ENCODE measurements at regions not wholly inside any gene's neighbourhood (a gene's known extent, or its start where the extent isn't known, plus 50 kb on each side); places are given as distances from the start of the nearest gene placed in this dataset.

- Histone ChIP-seq H3K4me3 (replicated peaks in 1 of 3; ENCODE audit: insufficient read depth in 1 of 3, low read depth in 2 of 3, low read length in 3 of 3) (no peak overlapping the region), H3K27ac (ENCODE audit: extremely low read length, insufficient read depth, low read length) (no peak overlapping the region), H3K9ac (ENCODE audit: insufficient read depth, low read depth, low read length) (no peak overlapping the region), H4K20me1 (ENCODE audit: insufficient read depth, low read length) (no peaks in the 10 kb centered on the region), H3K36me3 (replicated peaks in 1 of 2; ENCODE audit: control insufficient read depth in 1 of 2, insufficient read depth in 2 of 2, low read length in 2 of 2) (no peaks in the 10 kb centered on the region), H3K79me2 (ENCODE audit: insufficient read depth, low read length) (no peaks in the 10 kb centered on the region), H3K9me3 (ENCODE audit: low read length) (no peaks in the 10 kb centered on the region), H3K4me2 (ENCODE audit: low read depth, low read length) (no peak overlapping the region), H3K27me3 (ENCODE audit: control insufficient read depth in 1 of 2, insufficient read depth in 2 of 2, low read length in 2 of 2) (0 out of 5 replicates have a peak, but pooled peaks cover 0 to 10% of the 10 kb centered on the region in 2 experiments), H2AFZ (ENCODE audit: low read length) (no peak overlapping the region), H3K4me1 (ENCODE audit: insufficient read depth, low read length) (peaks cover 19% of the 10 kb centered on the region)
- no peak for FAIRE-seq
- no TSS peak for BruUV-seq (replicated peaks)
- POLR2A ChIA-PET: no interaction called here
- no peak for DNase-seq (ENCODE audit: low spot score)
- intact Hi-C loops (cut with micrococcal nuclease; ENCODE audit: unreplicated experiment) (no loop called here), in situ Hi-C loops (cut with HindIII; ENCODE audit: extremely low pct_ligation_motif_present, low pct_unique_long_range_greater_than_20kb) (no loop called here)
- CTCF ChIA-PET (ENCODE audit: low intra/inter-chr PET ratio, low total read pairs): no interaction called here
- no peak for ATAC-seq
- WGBS (ENCODE audit: low lambda C conversion rate): 23% methylated on average over 4 of the region's 4 CpGs
- TF ChIP-seq ZNF598 (CRISPR knock-in tag; IDR thresholded peaks at IDR 0.05; ENCODE audit: borderline replicate concordance): no peak
- no peak for TF ChIP-seq BCLAF1 (IDR thresholded peaks at IDR 0.05)
- no peak for TF ChIP-seq ZNF317 (CRISPR knock-in tag; IDR thresholded peaks at IDR 0.05)
- no peak for TF ChIP-seq BCL6 (CRISPR knock-in tag; IDR thresholded peaks at IDR 0.05)
- TF ChIP-seq MAFF (IDR thresholded peaks at IDR 0.05; ENCODE audit: low read depth, low read length): no peak
- no peak for TF ChIP-seq KDM3A (CRISPR knock-in tag; IDR thresholded peaks at IDR 0.05; ENCODE audit: low read depth)
- TF ChIP-seq RNF2 (conservative IDR thresholded peaks at IDR 0.05; ENCODE audit: low read depth): no peak
- no peak for TF ChIP-seq ZNF713 (CRISPR knock-in tag; IDR thresholded peaks at IDR 0.05)
- no peak for TF ChIP-seq ZNF292 (CRISPR knock-in tag; IDR thresholded peaks at IDR 0.05; ENCODE audit: borderline replicate concordance, low read depth)
- no peak for TF ChIP-seq ZBTB40 (IDR thresholded peaks at IDR 0.05)
- no peak for TF ChIP-seq ZBTB40 (CRISPR knock-in tag; IDR thresholded peaks at IDR 0.05)
- TF ChIP-seq KLF13 (CRISPR knock-in tag; IDR thresholded peaks at IDR 0.05): no peak
- TF ChIP-seq SKI (IDR thresholded peaks at IDR 0.05; ENCODE audit: partially characterized antibody): no peak
- TF ChIP-seq SNAPC2 (CRISPR knock-in tag; IDR thresholded peaks at IDR 0.05): no peak
- no peak for TF ChIP-seq SNRNP70 (IDR thresholded peaks at IDR 0.05; ENCODE audit: low read depth, low read length)
- no peak for TF ChIP-seq MAFK (conservative IDR thresholded peaks at IDR 0.05 in 1 of 2, IDR thresholded peaks at IDR 0.05 in 1 of 2; ENCODE audit: low read length in 2 of 2)
Observed at GRCh38 chr16:17949982-17950250, 386.6 kb downstream of the NPIPA8 start.

Measured in HepG2 (cell line).